HG02610 (cell line): ENCODE measurements at regions not wholly inside any gene's neighbourhood (a gene's known extent, or its start where the extent isn't known, plus 50 kb on each side); places are given as distances from the start of the nearest gene placed in this dataset.

Source experiments
- ATAC-seq: cut with Tn5 transposase; IDR thresholded peaks from one replicate; pipeline ENCODE4 v1.9.1; 2021; ENCODE audit warnings: mild to moderate bottlenecking, moderate library complexity; ENCODE audit not compliant: unreplicated experiment

DNA sequence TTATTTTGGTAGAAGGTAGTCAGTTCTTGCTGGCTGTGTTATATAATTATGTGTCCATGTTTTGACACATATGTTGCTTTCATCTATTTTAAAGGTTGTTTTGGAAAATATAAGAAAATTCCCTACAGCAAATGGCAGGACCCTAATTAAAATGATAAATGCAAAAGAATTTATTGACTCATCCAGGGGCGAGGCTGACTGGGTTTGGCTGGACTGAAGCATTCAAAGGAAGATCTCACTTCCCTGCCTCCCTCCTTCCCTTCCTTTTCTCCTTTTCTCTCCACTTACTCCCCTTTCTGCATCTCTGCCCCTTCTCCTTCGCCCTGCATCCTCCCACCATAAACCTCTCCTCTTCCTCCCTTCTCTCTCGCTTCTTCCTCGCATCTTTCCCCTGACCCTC, 129.6 kb downstream of the SNAPC1 start:
- ATAC-seq = no peak

- no peak for ATAC-seq
Observed at GRCh38 chr14:61893371-61893940, 131.2 kb downstream of the SNAPC1 start.

DNA sequence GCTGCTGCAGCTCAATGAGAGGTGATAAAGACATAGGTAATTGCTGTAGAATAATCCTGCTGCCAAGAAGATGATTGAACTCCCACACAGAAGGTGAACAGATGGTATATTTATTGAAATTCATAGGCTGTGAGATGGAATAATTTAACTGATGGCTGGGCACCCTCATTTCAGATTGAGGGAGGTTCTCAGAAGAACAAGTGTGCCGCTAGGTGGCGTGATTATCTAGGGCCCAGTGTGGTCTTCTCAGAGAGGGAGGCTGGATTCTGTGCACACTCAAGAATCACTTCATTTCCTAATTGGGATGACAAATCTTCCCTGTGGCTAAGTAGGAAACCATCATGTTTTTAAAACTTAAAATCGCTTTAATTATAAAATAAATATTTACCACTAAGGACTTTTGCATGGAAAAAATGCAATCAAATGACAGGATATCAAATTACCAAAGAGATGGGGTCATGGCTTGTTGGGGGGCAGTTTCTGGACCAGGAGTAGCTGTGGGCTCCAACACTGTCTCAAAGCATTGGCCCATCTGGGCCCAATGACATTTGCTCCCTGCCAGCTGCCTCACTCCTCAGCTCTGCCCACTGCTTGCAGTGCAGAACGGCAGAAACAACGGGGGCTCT, 132.3 kb downstream of the SNAPC1 start:
- ATAC-seq = no peak

DNA sequence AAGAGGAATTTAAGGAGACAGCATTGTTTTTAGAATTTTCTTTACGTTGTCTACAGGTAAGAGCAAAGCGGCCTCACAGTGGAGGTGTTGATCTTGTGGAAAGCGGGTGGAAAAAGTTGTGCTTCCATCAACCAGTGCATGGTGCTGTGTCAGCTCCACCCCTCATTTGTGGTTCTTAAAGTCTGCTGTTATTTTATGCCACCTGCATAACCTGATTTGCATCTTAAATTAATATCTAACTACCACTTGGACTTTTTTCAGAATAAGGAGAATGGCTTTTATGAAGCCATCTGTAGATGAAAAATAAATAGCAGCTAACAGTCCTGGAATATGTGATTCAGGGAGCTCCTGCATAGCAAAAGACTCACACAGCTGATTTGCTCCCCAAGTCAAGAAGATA, 135.1 kb downstream of the SNAPC1 start:
- ATAC-seq = no peak

DNA sequence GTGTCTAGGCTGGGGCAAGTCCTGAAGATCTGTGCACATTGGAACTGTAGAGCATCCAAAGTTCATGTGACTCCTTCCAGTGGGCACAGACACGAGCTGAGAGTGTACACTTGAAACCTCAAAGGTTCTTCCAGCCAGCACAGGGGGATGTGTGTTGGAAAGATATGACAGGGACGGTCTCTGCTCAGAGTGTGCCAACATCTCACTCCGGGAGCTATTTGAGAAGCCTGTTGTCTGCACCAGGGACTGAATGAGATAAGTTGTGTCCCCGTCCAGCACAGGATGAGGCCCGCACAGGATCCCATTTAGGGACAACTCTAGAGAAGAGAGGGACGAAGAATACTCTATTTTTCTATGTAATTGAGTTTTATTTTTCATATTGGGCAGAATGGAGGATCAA, 136.3 kb downstream of the SNAPC1 start:
- no peak for ATAC-seq

- no peak for ATAC-seq
Observed at GRCh38 chr14:61899497-61899896, 137.3 kb downstream of the SNAPC1 start.

DNA sequence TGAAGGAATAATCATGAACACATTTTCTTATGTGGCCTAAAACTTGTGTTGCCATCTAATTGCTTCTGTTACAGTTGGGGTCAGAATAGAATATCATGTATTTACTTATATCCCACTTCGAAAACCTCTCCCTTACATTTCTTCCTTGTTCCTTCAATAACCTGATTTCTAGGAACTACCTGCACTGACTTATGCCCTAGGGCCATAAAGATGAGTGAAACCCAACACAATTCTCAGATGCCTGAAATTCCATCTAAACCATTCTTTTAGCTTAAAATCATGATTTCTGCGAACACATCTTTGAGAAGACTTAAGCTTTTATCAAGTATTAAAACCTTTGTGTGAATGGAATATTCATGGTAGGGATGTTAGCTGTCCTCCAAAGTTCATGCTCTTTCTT, 142.7 kb downstream of the SNAPC1 start:
- ATAC-seq = no peak

- no peak for ATAC-seq
Observed at GRCh38 chr14:61911574-61911973, 149.4 kb downstream of the SNAPC1 start.

DNA sequence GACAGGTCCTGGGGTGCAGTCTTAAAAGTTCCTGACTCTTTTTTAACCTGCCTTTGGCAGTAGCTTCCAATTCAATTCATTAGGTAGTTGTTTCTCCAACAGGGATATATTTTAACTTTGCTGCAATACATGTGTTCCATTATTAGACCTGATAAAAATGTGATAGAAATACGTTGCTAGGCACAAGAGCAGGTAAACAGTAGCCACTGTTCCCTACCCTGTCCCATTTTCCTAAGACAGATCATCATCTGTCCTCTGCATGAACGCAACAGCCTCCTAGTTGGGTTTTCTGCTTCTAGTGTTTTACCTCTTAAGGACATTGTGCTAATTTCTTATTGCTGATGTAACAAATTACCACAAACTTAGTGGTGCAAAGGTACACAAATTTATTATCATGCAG, 156.8 kb downstream of the SNAPC1 start:
- ATAC-seq = no peak

- no peak for ATAC-seq
Observed at GRCh38 chr14:61923348-61923747, 161.1 kb downstream of the SNAPC1 start.

DNA sequence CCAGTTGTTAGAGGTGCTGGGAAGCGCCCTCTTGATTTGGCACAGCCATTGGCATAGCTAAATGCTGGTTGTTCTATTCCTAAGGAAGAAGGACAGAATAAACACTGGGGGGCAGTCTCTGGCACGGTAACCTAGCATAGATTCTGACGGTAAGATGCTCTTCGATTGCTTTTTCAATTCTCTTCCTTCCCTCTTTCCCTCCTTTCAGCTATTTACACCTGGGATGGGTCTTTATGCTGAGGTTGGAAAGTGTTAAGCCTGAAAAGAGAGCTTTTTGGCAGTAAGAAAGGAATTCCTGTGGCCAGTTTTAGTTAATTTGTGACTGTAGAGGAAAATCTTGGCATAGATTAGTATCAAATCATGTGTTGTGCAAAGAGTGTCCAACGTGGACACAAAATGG, 162.8 kb downstream of the SNAPC1 start:
- no peak for ATAC-seq

DNA sequence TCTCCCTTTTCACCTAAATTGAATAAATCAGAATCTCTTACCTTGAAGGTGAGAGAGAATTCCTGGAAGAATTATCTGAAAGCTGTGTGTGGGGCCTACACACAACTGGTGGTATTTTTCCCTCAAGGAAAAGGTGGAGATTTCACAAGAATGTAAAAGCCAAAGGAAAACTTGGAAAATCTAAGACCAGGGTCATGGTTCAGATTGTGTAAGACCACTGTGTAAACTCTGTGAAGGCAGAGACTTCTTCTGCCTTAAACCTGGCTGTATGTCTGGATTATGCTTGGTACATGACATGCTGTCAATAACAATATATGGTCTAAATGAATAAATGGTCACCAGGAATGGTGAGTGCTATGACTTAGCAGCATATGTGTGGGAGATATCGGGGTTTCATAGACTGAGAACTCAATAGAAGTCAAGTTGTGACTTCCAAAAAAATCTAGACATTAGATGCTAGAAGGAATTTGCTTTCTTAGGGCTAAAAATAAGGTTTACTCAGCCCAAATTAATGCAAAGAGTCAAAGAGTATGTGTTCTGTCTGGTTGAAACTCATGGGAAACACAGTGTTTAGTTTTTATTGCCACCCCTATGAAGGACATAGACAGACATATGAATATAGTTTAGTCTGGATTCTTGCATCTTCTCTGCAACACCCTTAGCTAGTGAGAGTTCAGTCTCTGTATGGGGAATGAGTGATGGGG, 163.7 kb downstream of the SNAPC1 start:
- no peak for ATAC-seq

DNA sequence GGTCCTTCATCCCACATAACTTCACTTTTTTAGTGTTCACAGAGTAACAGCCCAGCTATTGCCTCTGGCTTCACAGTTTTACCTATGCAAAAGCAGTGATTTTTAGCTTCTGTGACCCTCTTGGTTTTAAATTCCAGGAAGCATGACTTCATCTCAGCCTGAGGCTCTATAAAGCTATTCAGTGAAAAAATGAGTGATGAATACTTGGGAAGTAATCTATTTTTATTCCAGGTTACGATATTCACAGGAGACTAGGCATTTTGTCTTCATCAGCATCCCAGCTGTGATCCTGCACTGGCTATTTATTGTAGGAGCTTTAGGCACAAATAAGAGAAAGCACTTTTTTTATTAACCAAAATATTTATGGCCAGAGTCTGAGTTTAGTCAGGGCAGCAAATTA, 164.8 kb downstream of the SNAPC1 start:
- no peak for ATAC-seq

GRCh38 chr14:61927520-61927919, 165.3 kb downstream of the SNAPC1 start:
- no peak for ATAC-seq

DNA sequence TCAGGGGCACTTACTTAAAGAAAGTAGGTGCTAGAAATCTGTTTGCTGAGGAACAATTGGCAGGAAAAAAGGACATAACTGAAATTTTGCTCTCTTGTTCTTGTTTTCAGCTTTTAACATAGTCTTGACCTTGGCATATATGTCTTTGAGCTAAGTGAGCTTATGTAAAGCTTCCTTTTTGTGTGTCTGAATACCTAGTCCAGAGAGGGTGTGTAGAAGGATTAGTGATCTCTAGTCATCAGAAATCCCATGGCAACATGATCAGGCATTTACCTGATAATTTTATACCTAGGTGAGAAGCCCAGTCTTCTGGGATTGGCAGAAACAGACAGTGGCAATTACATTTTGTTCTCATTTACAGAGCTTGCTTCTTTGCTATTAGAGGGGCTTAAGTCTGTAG, 166.1 kb downstream of the SNAPC1 start:
- ATAC-seq = no peak

DNA sequence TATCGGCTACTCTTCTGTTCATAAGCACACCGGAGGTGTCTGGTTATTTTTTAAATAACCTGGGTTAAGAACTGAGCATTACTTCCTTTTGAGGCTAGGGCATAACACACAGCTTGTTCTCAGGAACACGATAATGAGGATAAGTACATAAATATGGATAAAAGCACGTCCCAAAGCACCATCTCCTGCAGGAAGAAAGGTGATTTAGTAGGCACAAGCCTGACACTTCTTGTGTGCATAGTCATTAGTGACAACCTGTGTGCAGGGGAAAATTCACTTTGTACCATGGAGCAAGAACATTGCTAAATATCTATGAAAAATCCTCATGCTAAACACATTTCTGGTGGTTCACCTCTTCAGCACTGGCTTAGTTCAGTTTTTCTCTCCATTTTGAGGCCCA, 166.5 kb downstream of the SNAPC1 start:
- no peak for ATAC-seq

DNA sequence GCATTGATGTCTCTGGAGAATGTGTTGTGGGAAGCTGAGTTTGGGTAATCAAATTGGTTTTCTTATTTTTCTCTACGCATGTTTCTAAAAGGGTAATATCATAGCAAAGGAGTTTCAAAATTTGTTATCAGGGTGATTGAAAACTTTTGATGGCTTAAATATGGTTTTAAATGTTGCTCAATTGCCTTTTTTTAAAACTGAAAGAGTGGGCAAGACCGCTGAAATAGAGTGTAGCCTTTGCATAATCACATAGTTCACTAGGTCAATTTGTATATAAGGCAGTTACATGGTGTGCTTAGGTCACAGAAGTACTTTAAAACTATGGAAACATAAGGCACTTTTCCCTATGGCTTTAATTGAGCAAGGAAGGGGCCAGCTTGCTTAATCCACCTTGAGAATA, 167.4 kb downstream of the SNAPC1 start:
- ATAC-seq = no peak

DNA sequence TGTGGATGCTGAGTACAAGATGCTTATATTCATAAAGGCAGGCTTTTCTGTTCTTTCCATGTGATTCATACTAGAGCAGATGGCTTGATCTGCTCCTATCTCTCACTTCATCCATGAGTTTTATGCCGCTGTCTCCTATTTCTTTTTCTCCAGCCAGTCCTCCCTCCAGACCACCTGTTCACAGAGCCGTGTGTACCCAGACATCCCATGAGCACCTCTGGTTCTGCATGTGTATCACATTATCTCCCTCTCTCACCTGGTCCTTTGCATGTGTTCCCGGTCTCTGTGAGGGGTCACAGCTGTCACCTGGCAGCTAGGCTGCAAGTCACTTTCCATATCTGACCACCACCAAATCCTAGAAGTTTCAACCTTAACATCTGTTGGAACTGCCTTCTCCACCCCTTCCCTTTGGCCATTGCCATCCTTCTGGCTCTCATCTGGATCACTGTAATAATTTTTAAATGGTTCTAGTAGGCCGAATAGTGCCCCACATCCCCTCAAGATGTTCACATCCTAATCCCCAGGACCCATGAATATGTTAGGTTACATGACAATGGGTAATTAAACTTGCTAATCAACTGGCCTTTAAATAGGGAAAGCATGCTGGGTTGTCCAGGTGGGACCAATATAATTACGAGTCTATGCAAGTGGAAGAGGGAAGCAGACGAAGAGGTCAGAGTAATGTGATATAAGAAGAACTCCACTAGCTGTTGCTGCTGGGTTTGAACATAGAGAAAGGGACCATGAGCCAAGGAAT, 168.1 kb downstream of the SNAPC1 start:
- ATAC-seq = no peak

DNA sequence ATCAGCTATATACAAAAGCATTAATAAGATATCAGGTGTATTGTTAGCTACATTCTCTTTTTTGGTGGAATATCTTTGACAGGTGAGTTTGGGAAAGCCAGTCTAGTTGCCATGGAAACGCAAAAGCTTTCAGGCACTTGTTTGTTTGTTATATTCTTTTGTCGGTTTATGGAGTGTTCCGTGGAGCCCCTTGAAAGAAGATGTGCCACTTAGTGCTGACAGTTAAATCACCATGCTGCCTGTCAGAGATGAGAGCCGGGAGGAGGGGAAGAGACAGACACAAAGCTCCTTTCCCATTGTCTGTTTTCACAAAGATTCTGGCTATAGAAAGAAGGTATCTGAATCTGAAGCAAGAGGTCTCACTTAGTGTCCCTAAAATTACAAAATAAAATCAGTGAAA, 170.8 kb downstream of the SNAPC1 start:
- ATAC-seq = no peak

GRCh38 chr14:61934385-61934784, 172.2 kb downstream of the SNAPC1 start:
- no peak for ATAC-seq

DNA sequence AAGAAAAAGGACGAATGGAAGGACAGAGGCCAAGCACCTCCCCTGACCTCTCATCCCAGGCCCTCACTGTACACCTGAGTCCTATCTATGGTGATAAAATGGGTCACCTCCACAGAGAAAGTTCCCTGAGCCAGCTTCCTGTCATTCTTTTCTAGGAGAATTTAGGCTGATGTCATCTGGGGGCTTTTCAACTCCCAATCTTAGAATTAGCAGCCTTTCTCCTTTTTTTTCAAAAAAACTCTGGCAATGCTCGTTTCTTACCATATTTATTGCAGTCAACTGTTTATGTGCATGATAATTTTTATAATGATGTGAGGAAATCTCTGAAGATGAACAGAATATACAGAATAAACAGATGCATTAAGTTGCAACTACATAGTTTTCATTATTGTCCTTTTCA, 177.6 kb downstream of the SNAPC1 start:
- ATAC-seq = no peak
